NCI-H187 (cell line): ENCODE measurements at regions not wholly inside any gene's neighbourhood (a gene's known extent, or its start where the extent isn't known, plus 50 kb on each side); places are given as distances from the start of the nearest gene placed in this dataset.

ENCODE experiments used
- DNase-seq, 2 experiments: peaks; one replicate each; lab custom pipeline; 2025; lab: John Stamatoyannopoulos, UW

DNA sequence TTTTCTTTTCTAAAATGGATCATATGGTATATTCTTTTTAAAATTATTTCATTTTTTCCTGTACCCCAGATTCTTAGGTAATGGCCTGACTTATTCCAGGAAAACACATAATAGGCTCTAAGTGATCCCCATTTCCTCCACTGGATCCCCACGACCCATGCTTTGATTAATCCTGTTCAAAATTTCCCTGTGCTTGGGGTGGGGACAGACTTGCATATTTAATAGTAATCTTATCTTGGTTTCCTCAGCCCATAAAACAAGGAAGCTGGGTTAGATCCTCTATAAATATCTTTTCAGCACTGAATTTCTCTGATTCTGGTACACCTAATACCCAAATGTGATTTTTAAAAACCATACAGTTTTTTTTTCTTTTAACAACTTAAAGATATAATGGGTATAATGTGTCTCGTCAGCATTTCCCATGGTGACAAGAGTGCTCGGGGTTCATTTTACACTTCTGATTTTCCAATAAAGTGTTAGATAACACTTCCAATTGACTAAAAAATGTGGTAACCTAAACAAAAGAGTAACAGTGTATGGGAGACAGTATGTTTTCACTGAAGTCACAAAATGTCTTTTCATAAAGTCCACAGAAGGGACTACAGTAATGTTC lies 693.5 kb upstream of the TENM3 start:
- DNase-seq, result no peak

- DNase-seq, result no peak
Measured at GRCh38 chr4:181550381-181550780, 692.8 kb upstream of the TENM3 start.

DNA sequence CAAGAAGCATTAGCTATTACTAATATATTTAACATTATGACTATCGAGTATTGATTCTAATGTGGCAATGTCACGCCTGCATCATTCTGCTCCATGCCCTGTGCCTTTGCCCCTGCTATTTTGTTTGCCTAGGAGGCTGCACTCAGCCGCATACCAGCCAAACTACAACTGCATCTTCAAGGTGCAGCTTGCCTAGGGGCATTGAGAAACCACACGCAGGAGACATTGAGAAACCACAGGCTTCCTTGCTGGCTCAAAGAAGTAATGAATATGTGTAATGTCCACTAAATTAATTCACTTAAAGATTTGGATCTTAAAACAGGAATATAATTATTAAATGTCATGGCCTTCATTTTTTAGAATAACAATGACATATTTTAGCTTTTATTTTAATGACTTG lies 683.6 kb upstream of the TENM3 start:
- no peak for DNase-seq

DNA sequence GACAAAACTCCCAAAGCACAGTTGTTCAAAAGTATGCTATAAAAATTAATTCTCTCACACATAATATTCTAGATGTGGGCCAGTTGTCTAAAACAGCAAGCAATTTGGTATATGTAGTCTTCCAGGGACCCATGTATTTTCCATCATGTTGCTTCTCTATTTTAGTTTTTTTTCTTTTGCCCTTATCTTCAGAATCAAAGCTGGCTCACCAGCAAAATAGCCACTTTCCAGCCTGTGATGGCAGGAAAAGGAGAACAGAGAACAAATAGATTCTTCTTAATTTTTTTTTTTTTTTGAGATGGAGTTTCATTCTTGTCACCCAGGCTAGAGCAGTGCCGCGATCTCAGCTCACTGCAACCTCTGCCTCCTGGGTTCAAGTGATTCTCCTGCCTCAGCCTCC lies 680.8 kb upstream of the TENM3 start:
- DNase-seq, result no peak

DNA sequence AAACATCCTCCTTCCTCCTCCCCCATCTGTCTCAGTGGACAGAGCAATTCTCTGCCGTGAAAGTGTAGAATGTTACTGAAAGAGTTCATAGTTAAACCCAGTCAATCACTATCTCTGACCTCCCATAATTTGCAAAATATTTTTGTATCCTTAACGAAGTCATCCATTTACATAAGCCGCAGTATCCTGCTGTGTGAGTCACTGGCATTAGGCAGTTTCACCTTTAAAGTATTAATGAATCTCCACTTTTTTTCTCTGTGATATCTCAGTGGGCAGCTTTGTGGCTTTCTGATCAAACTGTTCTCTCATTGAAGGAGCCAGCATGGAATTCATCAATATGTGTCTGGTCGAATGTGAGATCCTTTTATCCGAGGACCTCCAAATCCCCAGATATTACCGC lies 678.6 kb upstream of the TENM3 start:
- no peak for DNase-seq

DNA sequence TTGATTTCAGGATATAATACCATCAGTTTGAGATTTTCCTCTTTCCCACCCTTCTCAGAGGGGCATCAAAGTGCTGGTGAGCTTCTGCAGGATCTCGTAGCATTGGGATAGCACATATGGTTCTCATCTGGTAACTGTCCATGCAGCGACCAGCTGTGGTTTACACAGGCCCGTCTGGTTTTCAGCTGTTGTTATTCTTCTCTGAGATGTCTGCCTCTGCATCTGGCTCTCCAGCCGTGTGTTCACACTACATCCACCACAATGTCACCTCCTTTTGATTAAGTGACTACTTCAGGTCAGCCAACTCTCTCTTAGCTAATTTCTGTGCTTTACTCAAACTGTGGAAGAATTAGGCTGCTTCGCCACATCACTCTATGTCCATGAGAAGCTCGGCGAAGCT lies 676.7 kb upstream of the TENM3 start:
- no peak for DNase-seq

DNA sequence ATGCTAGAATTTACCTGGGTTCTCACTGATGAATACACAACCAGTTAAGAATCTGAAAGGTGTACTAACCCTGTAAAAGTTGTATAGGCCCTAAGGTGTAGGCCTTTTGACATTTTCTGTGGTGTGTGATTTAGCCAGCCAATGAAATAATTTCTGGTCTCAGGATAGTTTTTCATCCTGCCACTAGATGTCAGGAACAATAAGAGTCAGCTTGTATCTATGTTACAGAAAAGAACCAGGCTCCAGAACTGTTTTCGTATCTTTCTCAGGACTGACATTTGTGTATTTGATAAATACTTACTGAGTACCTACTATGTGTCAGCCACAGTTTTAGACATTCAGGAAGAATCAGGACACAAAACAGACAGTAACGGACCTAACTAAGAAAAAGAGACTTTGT lies 673.6 kb upstream of the TENM3 start:
- no peak for DNase-seq

- DNase-seq, result no peak
Measured at GRCh38 chr4:181578911-181579310, 664.3 kb upstream of the TENM3 start.

DNA sequence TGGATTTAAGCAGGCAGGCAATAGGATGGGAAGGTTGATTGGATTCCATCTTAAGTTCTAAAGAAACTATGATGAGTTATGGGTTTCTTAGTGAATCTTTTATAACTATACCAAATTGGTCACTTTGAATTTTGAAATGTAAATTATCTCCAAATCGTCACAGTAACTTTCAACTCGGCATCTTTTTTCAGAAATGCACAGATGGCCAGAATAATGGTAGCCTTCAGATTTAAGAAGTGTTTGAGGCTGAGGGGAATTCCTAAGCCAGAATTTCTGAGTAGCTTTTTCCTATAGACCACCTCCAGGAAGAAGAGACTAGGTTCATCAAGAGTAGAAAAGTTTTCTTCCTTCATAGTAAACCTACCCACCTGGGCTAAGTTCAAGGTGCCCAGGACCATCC lies 663.7 kb upstream of the TENM3 start:
- no peak for DNase-seq

- no peak for DNase-seq
Measured at GRCh38 chr4:181581983-181582382, 661.2 kb upstream of the TENM3 start.

- no peak for DNase-seq
Measured at GRCh38 chr4:181582595-181582994, 660.6 kb upstream of the TENM3 start.

GRCh38 chr4:181588733-181589302 lies 654.4 kb upstream of the TENM3 start:
- DNase-seq, result no peak

GRCh38 chr4:181592221-181592745 lies 650.9 kb upstream of the TENM3 start:
- no peak for DNase-seq

GRCh38 chr4:181593703-181594102 lies 649.5 kb upstream of the TENM3 start:
- no peak for DNase-seq

DNA sequence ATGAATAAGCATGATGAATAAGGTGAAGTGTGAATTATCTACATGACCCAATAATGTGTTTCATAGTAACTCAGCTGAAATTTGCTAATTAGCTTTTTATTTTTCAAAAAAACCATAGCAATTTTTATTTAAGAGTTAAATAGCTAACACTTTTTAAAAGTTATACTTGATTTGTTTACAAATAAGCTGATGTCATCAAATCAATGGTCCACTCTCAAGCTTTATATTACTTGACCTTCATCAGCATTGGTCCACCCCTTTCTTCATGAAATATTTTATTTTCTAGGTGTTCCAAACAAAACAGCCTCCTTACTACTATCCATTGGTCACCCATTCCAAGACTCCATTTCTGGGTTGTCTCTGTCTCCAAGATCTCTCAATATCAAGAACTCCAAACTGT lies 649.0 kb upstream of the TENM3 start:
- DNase-seq, result no peak

DNA sequence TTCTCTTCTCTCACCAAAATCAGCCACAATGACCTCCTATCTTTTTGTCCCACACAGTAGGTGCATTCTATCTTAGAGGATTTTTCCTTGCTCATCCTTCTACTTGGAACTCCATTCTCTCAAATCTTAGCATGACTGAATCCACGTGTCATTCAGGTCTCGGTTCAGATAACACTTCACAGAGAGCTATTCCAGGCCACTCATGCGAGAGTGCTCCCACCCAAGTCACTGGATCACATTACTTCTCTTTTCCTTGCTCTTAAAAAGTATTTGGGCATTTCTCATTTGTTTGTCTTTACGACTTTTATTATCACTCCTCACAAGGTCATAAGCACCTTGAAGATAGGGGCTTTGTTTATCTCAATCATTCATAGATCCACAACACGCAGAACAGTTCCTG lies 647.5 kb upstream of the TENM3 start:
- DNase-seq, result no peak

- DNase-seq, result no peak
Measured at GRCh38 chr4:181597766-181598165, 645.4 kb upstream of the TENM3 start.

- no peak for DNase-seq
Measured at GRCh38 chr4:181599134-181599533, 644.1 kb upstream of the TENM3 start.

DNA sequence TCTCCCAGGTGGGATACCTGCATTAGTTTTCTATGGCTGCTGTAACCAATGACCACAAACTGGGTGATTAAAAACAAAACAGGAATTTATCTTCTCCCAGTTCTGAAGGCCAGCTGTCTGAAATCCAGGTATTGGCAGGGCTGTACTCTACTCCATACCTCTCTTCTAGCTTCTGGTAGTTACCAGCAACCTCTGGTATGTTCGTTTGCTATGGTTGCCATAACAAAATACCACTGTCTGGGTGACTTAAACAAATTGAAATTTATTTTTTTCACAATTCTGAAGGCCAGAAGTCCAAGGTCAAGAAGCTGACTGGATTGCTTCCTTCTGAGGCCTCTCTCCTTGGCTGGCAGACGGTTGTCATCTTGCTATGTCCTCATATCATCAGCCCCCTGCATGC lies 642.1 kb upstream of the TENM3 start:
- no peak for DNase-seq

DNA sequence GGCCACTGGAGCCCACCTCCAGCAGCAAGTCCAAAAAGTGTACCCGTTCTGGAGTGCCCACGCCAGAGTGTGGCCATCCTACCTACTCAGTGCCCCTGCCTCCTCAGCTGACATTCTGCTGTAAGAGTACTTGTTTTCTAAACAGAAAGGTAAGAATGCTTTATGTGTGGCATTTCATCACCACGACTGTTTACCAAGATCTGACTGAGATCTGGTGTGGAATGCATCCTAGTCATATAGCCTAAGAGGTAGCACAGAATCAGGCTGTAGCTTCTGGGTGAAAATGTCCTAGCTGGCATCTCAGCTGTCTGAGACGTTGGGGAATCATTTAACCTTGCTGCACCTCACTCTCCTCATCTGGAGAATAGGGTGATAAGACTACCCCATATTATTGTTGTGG lies 638.7 kb upstream of the TENM3 start:
- no peak for DNase-seq

- DNase-seq, result no peak
Measured at GRCh38 chr4:181606300-181606699, 636.9 kb upstream of the TENM3 start.

GRCh38 chr4:181608181-181608580 lies 635.0 kb upstream of the TENM3 start:
- DNase-seq, result no peak

- no peak for DNase-seq
Measured at GRCh38 chr4:181611033-181611711, 632.0 kb upstream of the TENM3 start.
